ENCODE measurements at regions not wholly inside any gene's neighbourhood (a gene's known extent, or its start where the extent isn't known, plus 50 kb on each side); places are given as distances from the start of the nearest gene placed in this dataset.

- no CpG with 5 or more reads among the region's 2 CpGs for WGBS (ENCODE audit: extremely low coverage, insufficient read length, low lambda C conversion rate)
Observed at GRCh38 chr5:42988568-42988967, 51.6 kb downstream of the ANXA2R start.

More at GRCh38 chr5:42988568-42988967, 51.6 kb downstream of the ANXA2R start:
- no peak overlapping the region for H2BK12ac ChIP-seq (ENCODE audit: insufficient read length, low read depth, low read length)
- H3K9me3 ChIP-seq (ENCODE audit: control insufficient read depth, low read depth, low read length): no peaks in the 10 kb centered on the region
- H3K79me1 ChIP-seq (ENCODE audit: insufficient read depth, low read depth, low read length, poor library complexity, severe bottlenecking): no peaks in the 10 kb centered on the region
- H3K14ac ChIP-seq (ENCODE audit: insufficient read depth, low read length): no peak overlapping the region
- peaks cover 78% of the 10 kb centered on the region for H3K27me3 Mint-ChIP-seq (ENCODE audit: low read depth)
- no peaks in the 10 kb centered on the region for H3K4me1 ChIP-seq (ENCODE audit: insufficient read depth, low read length)
- no peak overlapping the region for H2AFZ ChIP-seq (ENCODE audit: low read length)
- peaks cover 0 to 7% (median 5%) of the 10 kb centered on the region in 3 experiments; a peak in 3 of 7 replicates for H3K36me3 Mint-ChIP-seq (ENCODE audit: insufficient read depth in 1 of 3, low read depth in 3 of 3)
- H3K23me2 ChIP-seq (ENCODE audit: insufficient read length, low read depth, low read length, poor library complexity, severe bottlenecking): peaks cover 12% of the 10 kb centered on the region
- no peak overlapping the region for H3K56ac ChIP-seq (ENCODE audit: insufficient read length, low read depth, low read length)
- no peak overlapping the region for H2BK20ac ChIP-seq (ENCODE audit: low read depth, low read length, poor library complexity, severe bottlenecking)
- H3T11ph ChIP-seq (ENCODE audit: low read length): no peak overlapping the region
- no peak overlapping the region for H4K91ac ChIP-seq (ENCODE audit: insufficient read length, low read depth, low read length)
- no peak overlapping the region for H3K4me3 Mint-ChIP-seq
- no peak overlapping the region for H3K27ac Mint-ChIP-seq
- no peak overlapping the region for H3K18ac ChIP-seq (ENCODE audit: insufficient read length, low read depth, low read length)
- no peak overlapping the region for H2BK15ac ChIP-seq (ENCODE audit: low read depth, low read length)
- H3K9me3 Mint-ChIP-seq: peaks cover 22 to 27% of the 10 kb centered on the region in 2 experiments
- no peak overlapping the region for H2BK5ac ChIP-seq (ENCODE audit: insufficient read length, low read length)
- H3K4me1 Mint-ChIP-seq: peaks cover 7 to 19% of the 10 kb centered on the region in 2 experiments
- no peak overlapping the region for H3K27ac ChIP-seq (ENCODE audit: insufficient read length, low read depth, low read length)
- H2AK5ac ChIP-seq (ENCODE audit: insufficient read length, low read length): no peak overlapping the region
- H4K20me1 ChIP-seq (ENCODE audit: control insufficient read depth, insufficient read depth, insufficient read length): no peaks in the 10 kb centered on the region
- H3K9ac ChIP-seq (ENCODE audit: extremely low read depth, insufficient read length, low read length): no peak overlapping the region
- H3K27me3 ChIP-seq (ENCODE audit: insufficient read depth, low read length): peaks cover 36% of the 10 kb centered on the region
- H4K5ac ChIP-seq (ENCODE audit: insufficient read length, low read depth, low read length): no peak overlapping the region
- no peaks in the 10 kb centered on the region for H3K79me2 ChIP-seq (ENCODE audit: insufficient read depth, low read length)
- no peak overlapping the region for H4K8ac ChIP-seq (replicated peaks; ENCODE audit: insufficient read length, low read depth, low read length)
- no peak for DNase-seq
- no peak overlapping the region for H3K23ac ChIP-seq (ENCODE audit: insufficient read length, low read depth, low read length)
- H3K4me2 ChIP-seq (ENCODE audit: insufficient read depth, insufficient read length, low read length): no peak overlapping the region
- no peak overlapping the region for H3K4ac ChIP-seq (ENCODE audit: low read depth, low read length)
- no peak overlapping the region for H2BK120ac ChIP-seq (ENCODE audit: low read depth, low read length, poor library complexity, severe bottlenecking)
- TF ChIP-seq, protein P1, sequence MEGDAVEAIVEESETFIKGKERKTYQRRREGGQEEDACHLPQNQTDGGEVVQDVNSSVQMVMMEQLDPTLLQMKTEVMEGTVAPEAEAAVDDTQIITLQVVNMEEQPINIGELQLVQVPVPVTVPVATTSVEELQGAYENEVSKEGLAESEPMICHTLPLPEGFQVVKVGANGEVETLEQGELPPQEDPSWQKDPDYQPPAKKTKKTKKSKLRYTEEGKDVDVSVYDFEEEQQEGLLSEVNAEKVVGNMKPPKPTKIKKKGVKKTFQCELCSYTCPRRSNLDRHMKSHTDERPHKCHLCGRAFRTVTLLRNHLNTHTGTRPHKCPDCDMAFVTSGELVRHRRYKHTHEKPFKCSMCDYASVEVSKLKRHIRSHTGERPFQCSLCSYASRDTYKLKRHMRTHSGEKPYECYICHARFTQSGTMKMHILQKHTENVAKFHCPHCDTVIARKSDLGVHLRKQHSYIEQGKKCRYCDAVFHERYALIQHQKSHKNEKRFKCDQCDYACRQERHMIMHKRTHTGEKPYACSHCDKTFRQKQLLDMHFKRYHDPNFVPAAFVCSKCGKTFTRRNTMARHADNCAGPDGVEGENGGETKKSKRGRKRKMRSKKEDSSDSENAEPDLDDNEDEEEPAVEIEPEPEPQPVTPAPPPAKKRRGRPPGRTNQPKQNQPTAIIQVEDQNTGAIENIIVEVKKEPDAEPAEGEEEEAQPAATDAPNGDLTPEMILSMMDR (conservative IDR thresholded peaks at IDR 0.05): no peak

Data from H9 (cell line).